ENCODE measurements at regions not wholly inside any gene's neighbourhood (a gene's known extent, or its start where the extent isn't known, plus 50 kb on each side); places are given as distances from the start of the nearest gene placed in this dataset.

GRCh38 chr1:217067642-217068041, 344.4 kb upstream of the ESRRG start:
- TF ChIP-seq EZH2 (IDR thresholded peaks at IDR 0.05; ENCODE audit: insufficient read depth, poor library complexity, severe bottlenecking) = no peak
- no peak for TF ChIP-seq EZH2phosphoT487 (IDR thresholded peaks at IDR 0.05; ENCODE audit: insufficient read depth, low read depth)

Measured in GM23248 (cell line).